Muscle of arm (tissue), 1 donor: ENCODE measurements at regions not wholly inside any gene's neighbourhood (a gene's known extent, or its start where the extent isn't known, plus 50 kb on each side); places are given as distances from the start of the nearest gene placed in this dataset.

ENCODE experiments used
- DNase-seq: peaks from one replicate; pipeline ENCODE4 v3.0.0-alpha.2; 2013

- no peak for DNase-seq
These were observed 51.6 kb upstream of the CHD6 start for GRCh38 chr20:41669708-41670263.

GRCh38 chr20:41668057-41668749 lies 50.0 kb upstream of the CHD6 start:
- no peak for DNase-seq
